ENCODE measurements at regions not wholly inside any gene's neighbourhood (a gene's known extent, or its start where the extent isn't known, plus 50 kb on each side); places are given as distances from the start of the nearest gene placed in this dataset.

DNA sequence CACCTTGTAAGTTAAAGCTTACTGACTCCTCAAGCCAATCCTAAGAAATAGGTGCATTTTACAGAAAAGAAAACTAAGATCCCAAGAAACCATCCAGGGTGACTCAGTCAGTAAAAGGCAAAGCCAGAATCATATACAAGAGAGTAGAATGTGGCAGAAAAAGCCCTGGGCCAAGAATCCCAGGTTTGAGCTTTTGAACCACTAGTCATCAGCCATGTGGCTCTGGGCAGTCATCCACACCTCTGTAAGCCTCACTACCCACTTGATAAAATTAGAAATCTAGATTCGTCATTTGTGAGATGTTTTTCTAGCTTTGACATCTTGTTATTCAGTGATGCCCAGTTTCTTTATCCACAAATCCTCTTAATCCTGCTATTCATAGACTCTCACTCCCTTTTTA lies 122.2 kb upstream of the PDE5A start:
- intact Hi-C loops (cut with micrococcal nuclease; ENCODE audit: unreplicated experiment): no loop called here
- Histone ChIP-seq H3K27ac (ENCODE audit: low read depth, low read length, poor library complexity, severe bottlenecking) (no peak overlapping the region), H3K9me2 (ENCODE audit: insufficient read depth, low read length) (no peaks in the 10 kb centered on the region), H3K4me2 (ENCODE audit: low read length) (no peak overlapping the region), H3K79me2 (ENCODE audit: insufficient read depth, low read depth, low read length) (no peaks in the 10 kb centered on the region), H3K9me3 (ENCODE audit: low read length) (no peaks in the 10 kb centered on the region), H2AFZ (ENCODE audit: low read length) (no peak overlapping the region), H4K20me1 (ENCODE audit: insufficient read depth, low read length) (no peaks in the 10 kb centered on the region), H3K36me3 (ENCODE audit: insufficient read depth, low read length) (no peaks in the 10 kb centered on the region), H3K4me3 (ENCODE audit: low read depth, low read length, poor library complexity, severe bottlenecking) (no peak overlapping the region), H3K4me1 (ENCODE audit: insufficient read depth, low read length, poor library complexity, severe bottlenecking) (no peaks in the 10 kb centered on the region)
- no TSS peak for BruUV-seq (replicated peaks)
- ChIA-PET POLR2A (no interaction called here), CTCF (ENCODE audit: unreplicated experiment) (no interaction called here)
- DNase-seq (ENCODE audit: low spot score): no peak
- no peak for TF ChIP-seq EZH2phosphoT487 (IDR thresholded peaks at IDR 0.05; ENCODE audit: borderline replicate concordance, low read depth, low read length)
- TF ChIP-seq, protein P1, sequence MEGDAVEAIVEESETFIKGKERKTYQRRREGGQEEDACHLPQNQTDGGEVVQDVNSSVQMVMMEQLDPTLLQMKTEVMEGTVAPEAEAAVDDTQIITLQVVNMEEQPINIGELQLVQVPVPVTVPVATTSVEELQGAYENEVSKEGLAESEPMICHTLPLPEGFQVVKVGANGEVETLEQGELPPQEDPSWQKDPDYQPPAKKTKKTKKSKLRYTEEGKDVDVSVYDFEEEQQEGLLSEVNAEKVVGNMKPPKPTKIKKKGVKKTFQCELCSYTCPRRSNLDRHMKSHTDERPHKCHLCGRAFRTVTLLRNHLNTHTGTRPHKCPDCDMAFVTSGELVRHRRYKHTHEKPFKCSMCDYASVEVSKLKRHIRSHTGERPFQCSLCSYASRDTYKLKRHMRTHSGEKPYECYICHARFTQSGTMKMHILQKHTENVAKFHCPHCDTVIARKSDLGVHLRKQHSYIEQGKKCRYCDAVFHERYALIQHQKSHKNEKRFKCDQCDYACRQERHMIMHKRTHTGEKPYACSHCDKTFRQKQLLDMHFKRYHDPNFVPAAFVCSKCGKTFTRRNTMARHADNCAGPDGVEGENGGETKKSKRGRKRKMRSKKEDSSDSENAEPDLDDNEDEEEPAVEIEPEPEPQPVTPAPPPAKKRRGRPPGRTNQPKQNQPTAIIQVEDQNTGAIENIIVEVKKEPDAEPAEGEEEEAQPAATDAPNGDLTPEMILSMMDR (conservative IDR thresholded peaks at IDR 0.05; ENCODE audit: low read length): no peak

DNA sequence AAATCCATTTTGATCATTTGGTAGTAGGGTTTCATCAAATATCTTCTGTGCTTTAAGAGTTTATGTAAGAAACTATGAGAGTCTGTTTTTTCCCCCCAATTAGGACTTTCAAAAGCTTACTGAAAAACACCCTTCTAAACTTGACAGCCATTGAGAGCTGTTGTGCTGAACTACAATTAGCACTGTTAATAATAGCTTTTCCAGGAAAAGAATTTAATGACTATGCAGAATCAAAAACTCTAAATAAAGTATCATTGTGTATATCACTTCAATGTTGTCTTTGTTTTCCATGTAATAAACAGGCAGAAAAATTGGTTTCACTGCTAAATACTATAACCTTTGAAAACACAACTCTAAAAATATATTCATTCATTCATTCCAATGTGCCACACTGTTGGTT lies 121.4 kb upstream of the PDE5A start:
- no peaks in the 10 kb centered on the region for H3K9me2 ChIP-seq (ENCODE audit: insufficient read depth, low read length)
- no peak overlapping the region for H3K4me2 ChIP-seq (ENCODE audit: low read length)
- TF ChIP-seq, protein P1 (conservative IDR thresholded peaks at IDR 0.05; ENCODE audit: low read length): no peak
- TF ChIP-seq EZH2phosphoT487 (IDR thresholded peaks at IDR 0.05; ENCODE audit: borderline replicate concordance, low read depth, low read length): no peak
- no peak overlapping the region for H2AFZ ChIP-seq (ENCODE audit: low read length)
- no peaks in the 10 kb centered on the region for H4K20me1 ChIP-seq (ENCODE audit: insufficient read depth, low read length)
- CTCF ChIA-PET (ENCODE audit: unreplicated experiment): no interaction called here
- no peaks in the 10 kb centered on the region for H3K36me3 ChIP-seq (ENCODE audit: insufficient read depth, low read length)
- BruUV-seq (replicated peaks): no TSS peak
- no peak for DNase-seq (ENCODE audit: low spot score)
- no peaks in the 10 kb centered on the region for H3K9me3 ChIP-seq (ENCODE audit: low read length)
- H3K79me2 ChIP-seq (ENCODE audit: insufficient read depth, low read depth, low read length): no peaks in the 10 kb centered on the region
- POLR2A ChIA-PET: no interaction called here
- H3K27ac ChIP-seq (ENCODE audit: low read depth, low read length, poor library complexity, severe bottlenecking): no peak overlapping the region
- intact Hi-C loops (cut with micrococcal nuclease; ENCODE audit: unreplicated experiment): no loop called here
- no peaks in the 10 kb centered on the region for H3K4me1 ChIP-seq (ENCODE audit: insufficient read depth, low read length, poor library complexity, severe bottlenecking)
- no peak overlapping the region for H3K4me3 ChIP-seq (ENCODE audit: low read depth, low read length, poor library complexity, severe bottlenecking)

DNA sequence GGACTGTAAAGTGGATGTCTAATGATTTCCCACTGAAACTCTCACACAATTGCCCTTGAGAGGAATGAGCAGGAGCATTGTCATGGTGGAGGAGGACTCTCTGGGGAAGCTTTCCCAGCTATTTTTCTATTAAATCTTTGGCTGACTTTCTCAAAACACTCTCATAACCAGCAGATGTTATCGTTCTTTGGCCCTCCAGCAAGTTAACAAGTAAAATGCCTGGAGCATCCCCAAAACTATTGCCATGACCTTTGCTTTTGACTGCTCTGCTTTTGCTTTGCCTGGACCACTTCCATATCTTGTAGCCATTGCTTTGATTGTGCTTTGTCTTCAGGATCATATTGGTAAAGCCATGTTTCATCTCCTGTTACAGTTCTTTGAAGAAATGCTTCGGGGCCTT lies 120.2 kb upstream of the PDE5A start:
- Histone ChIP-seq H3K4me2 (ENCODE audit: low read length) (no peak overlapping the region), H2AFZ (ENCODE audit: low read length) (no peak overlapping the region), H3K9me3 (ENCODE audit: low read length) (no peaks in the 10 kb centered on the region), H3K79me2 (ENCODE audit: insufficient read depth, low read depth, low read length) (no peaks in the 10 kb centered on the region), H3K27ac (ENCODE audit: low read depth, low read length, poor library complexity, severe bottlenecking) (no peak overlapping the region), H3K4me1 (ENCODE audit: insufficient read depth, low read length, poor library complexity, severe bottlenecking) (no peaks in the 10 kb centered on the region), H3K4me3 (ENCODE audit: low read depth, low read length, poor library complexity, severe bottlenecking) (no peak overlapping the region), H3K36me3 (ENCODE audit: insufficient read depth, low read length) (no peaks in the 10 kb centered on the region), H3K9me2 (ENCODE audit: insufficient read depth, low read length) (no peaks in the 10 kb centered on the region), H4K20me1 (ENCODE audit: insufficient read depth, low read length) (no peaks in the 10 kb centered on the region)
- DNase-seq (ENCODE audit: low spot score): no peak
- ChIA-PET POLR2A (no interaction called here), CTCF (ENCODE audit: unreplicated experiment) (no interaction called here)
- intact Hi-C loops (cut with micrococcal nuclease; ENCODE audit: unreplicated experiment): no loop called here
- no TSS peak for BruUV-seq (replicated peaks)
- no peak for TF ChIP-seq EZH2phosphoT487 (IDR thresholded peaks at IDR 0.05; ENCODE audit: borderline replicate concordance, low read depth, low read length)
- TF ChIP-seq, protein P1 (conservative IDR thresholded peaks at IDR 0.05; ENCODE audit: low read length): no peak

All from OCI-LY7 (cell line).